ENCODE measurements at regions not wholly inside any gene's neighbourhood (a gene's known extent, or its start where the extent isn't known, plus 50 kb on each side); places are given as distances from the start of the nearest gene placed in this dataset.

DNA sequence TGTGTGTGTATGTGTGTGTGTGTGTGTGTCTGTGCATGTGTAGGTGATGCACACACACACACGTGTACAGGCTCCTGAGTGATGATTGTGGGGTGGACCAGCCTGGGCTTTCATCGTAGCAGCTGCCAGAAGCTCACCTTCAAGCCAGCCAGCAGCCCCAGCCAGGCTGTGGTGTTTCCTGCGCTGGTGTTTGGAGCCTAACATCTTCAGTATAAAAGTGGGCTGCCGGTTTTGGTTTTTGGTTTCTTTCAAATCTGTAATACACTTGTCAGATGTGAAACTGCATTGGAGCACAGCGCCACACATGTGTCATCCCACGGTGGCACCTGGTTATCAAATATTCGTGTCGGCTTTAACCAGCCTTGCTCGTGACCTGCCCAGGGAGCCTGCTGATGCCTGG is 114.2 kb downstream of the OLFM1 start:
- TF ChIP-seq, protein P1, sequence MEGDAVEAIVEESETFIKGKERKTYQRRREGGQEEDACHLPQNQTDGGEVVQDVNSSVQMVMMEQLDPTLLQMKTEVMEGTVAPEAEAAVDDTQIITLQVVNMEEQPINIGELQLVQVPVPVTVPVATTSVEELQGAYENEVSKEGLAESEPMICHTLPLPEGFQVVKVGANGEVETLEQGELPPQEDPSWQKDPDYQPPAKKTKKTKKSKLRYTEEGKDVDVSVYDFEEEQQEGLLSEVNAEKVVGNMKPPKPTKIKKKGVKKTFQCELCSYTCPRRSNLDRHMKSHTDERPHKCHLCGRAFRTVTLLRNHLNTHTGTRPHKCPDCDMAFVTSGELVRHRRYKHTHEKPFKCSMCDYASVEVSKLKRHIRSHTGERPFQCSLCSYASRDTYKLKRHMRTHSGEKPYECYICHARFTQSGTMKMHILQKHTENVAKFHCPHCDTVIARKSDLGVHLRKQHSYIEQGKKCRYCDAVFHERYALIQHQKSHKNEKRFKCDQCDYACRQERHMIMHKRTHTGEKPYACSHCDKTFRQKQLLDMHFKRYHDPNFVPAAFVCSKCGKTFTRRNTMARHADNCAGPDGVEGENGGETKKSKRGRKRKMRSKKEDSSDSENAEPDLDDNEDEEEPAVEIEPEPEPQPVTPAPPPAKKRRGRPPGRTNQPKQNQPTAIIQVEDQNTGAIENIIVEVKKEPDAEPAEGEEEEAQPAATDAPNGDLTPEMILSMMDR (IDR thresholded peaks at IDR 0.05), result no peak
- TF ChIP-seq EP300 (IDR thresholded peaks at IDR 0.05) (no peak), POLR2AphosphoS5 (IDR thresholded peaks at IDR 0.05) (no peak), POLR2A (IDR thresholded peaks at IDR 0.05; ENCODE audit: low read depth) (no peak)
